Caco-2 (cell line): ENCODE measurements at regions not wholly inside any gene's neighbourhood (a gene's known extent, or its start where the extent isn't known, plus 50 kb on each side); places are given as distances from the start of the nearest gene placed in this dataset.

Experiments
- BruUV-seq: library from RNA; stranded (reverse); fragments of 400-500 nt; replicated peaks from 2 replicates; lab custom pipeline; 2021; lab: Mats Ljungman, UMichigan
- CTCF ChIA-PET: fragments of 300-600 bp; sonication (Branson Sonifier 250); formaldehyde crosslinking; loops from one replicate; lab custom pipeline; 2022; ENCODE audit warnings: antibody characterized with exemption; lab: Charles Lee
- POLR2A ChIA-PET: fragments of 300-600 bp; sonication (Branson Sonifier 250); formaldehyde crosslinking; loops from one replicate; lab custom pipeline; 2022; ENCODE audit warnings: antibody characterized with exemption; lab: Charles Lee
- DNase-seq, 2 experiments: peaks; one replicate each; pipeline versions ENCODE4 v3.0.0 to v3.0.0-alpha.2; 2020 to 2022
- H3K27me3 ChIP-seq: replicated peaks from 2 replicates; pipeline ENCODE4 v1.6.0; 2011; ENCODE audit warnings: low read length; ENCODE audit not compliant: control insufficient read depth, insufficient read depth
- H3K36me3 ChIP-seq: 2 replicates; pipeline ENCODE4 v1.5.1; 2011; ENCODE audit warnings: low read length; ENCODE audit not compliant: control insufficient read depth, insufficient read depth
- H3K4me1 ChIP-seq: fragments of 250-450 bp; sonication (Bioruptor Pico); 2 replicates; pipeline ENCODE4 v1.5.1; 2020; ENCODE audit warnings: mild to moderate bottlenecking
- H3K4me3 ChIP-seq: 2 replicates; pipeline ENCODE4 v1.5.1; 2011; ENCODE audit warnings: low read depth, mild to moderate bottlenecking, control low read depth, low read length
- H3K9me3 ChIP-seq: fragments of 250-450 bp; sonication (Bioruptor Pico); 2 replicates; pipeline ENCODE4 v1.5.1; 2020; ENCODE audit warnings: mild to moderate bottlenecking, moderate library complexity
- H3K27ac Mint-ChIP-seq: one replicate; pipeline ENCODE4 v1.8.0; 2022; ENCODE audit warnings: mixed read lengths; ENCODE audit not compliant: unreplicated experiment
- H3K27me3 Mint-ChIP-seq: one replicate; pipeline ENCODE4 v1.8.0; 2022; ENCODE audit warnings: mixed read lengths; ENCODE audit not compliant: insufficient read depth, unreplicated experiment
- H3K36me3 Mint-ChIP-seq: one replicate; pipeline ENCODE4 v1.8.0; 2022; ENCODE audit warnings: mild to moderate bottlenecking, mixed read lengths; ENCODE audit not compliant: insufficient read depth, unreplicated experiment
- H3K4me1 Mint-ChIP-seq: one replicate; pipeline ENCODE4 v1.8.0; 2022; ENCODE audit warnings: low read depth, mixed read lengths; ENCODE audit not compliant: unreplicated experiment
- H3K4me3 Mint-ChIP-seq: one replicate; pipeline ENCODE4 v1.8.0; 2022; ENCODE audit warnings: mild to moderate bottlenecking, moderate library complexity, mixed read lengths; ENCODE audit not compliant: unreplicated experiment
- H3K9me3 Mint-ChIP-seq: one replicate; pipeline ENCODE4 v1.8.0; 2022; ENCODE audit warnings: mixed read lengths; ENCODE audit not compliant: unreplicated experiment
- intact Hi-C: fragments of 100-400 bp; cut with micrococcal nuclease; formaldehyde crosslinking; loops from one replicate; pipeline ENCODE4 v1.10.0; 2022; ENCODE audit not compliant: unreplicated experiment
- TF ChIP-seq, protein P1 (sequence below), 2 experiments: fragments of 200-600 bp in 1 of 2; IDR thresholded peaks; 1 replicate in 1 of 2; 2 replicates in 1 of 2; pipeline versions ENCODE4 v1.5.1 to v1.8.0; 2011 to 2022; ENCODE audit warnings: antibody characterized with exemption in 1 of 2, control low read depth in 1 of 2, inconsistent platforms in 1 of 2, low read depth in 1 of 2, low read length in 1 of 2, mild to moderate bottlenecking in 1 of 2, moderate library complexity in 1 of 2; ENCODE audit not compliant: insufficient read depth in 1 of 2, severe bottlenecking in 1 of 2, unreplicated experiment in 1 of 2

DNA sequence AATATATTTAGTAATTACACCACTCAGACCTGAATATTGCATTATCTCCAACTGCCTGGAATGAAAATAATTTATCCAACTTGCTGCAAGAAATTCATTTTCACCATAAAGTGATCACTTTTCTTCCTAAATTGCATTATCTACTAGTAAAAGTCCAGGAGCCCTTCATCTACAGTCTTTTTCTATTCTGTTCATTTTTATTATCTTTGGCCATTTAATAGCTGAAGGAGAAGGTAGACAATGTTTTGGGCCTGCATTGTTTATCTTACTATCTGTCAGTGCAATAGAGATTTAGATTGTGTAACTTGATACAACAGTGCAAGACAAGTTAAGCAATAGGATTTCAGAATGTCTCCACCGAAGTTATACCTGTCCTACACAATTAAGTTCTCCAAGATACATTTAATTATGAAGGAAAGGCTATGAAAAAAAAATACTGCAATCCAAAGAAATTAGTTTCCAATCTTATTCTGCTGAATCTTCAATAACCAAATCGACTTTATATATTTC, 1339.7 kb upstream of the CDH6 start:
- BruUV-seq: no TSS peak
- no peak for DNase-seq
- CTCF ChIA-PET: no interaction called here

DNA sequence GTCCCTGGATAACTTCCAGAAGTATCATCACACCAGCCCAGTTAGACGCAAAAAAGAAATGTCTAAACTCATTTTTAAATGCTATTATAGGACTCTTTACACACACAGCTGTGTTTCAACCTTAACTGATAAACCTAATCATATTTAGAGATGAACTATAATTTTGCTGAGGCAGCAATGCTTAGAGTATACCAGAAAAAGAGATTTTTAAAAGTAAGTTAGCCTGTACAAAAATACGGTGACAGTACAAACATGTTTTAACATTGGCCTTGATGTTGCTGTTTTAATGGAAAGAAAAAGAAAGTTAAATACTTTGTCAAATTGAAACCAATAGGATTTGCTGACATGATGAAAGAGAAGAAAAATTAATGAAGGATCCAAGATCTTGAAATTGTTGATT, 1341.2 kb upstream of the CDH6 start:
- Mint-ChIP-seq H3K4me1 (no peaks in the 10 kb centered on the region), H3K4me3 (no peak overlapping the region), H3K27ac (no peak overlapping the region), H3K9me3 (no peaks in the 10 kb centered on the region), H3K36me3 (no peaks in the 10 kb centered on the region), H3K27me3 (no peaks in the 10 kb centered on the region)
- Histone ChIP-seq H3K9me3 (no peaks in the 10 kb centered on the region), H3K4me3 (no peak overlapping the region), H3K4me1 (no peaks in the 10 kb centered on the region), H3K36me3 (no peaks in the 10 kb centered on the region), H3K27me3 (no peaks in the 10 kb centered on the region)
- intact Hi-C loops: no loop called here
- DNase-seq: no peak
- no TSS peak for BruUV-seq
- TF ChIP-seq, protein P1, sequence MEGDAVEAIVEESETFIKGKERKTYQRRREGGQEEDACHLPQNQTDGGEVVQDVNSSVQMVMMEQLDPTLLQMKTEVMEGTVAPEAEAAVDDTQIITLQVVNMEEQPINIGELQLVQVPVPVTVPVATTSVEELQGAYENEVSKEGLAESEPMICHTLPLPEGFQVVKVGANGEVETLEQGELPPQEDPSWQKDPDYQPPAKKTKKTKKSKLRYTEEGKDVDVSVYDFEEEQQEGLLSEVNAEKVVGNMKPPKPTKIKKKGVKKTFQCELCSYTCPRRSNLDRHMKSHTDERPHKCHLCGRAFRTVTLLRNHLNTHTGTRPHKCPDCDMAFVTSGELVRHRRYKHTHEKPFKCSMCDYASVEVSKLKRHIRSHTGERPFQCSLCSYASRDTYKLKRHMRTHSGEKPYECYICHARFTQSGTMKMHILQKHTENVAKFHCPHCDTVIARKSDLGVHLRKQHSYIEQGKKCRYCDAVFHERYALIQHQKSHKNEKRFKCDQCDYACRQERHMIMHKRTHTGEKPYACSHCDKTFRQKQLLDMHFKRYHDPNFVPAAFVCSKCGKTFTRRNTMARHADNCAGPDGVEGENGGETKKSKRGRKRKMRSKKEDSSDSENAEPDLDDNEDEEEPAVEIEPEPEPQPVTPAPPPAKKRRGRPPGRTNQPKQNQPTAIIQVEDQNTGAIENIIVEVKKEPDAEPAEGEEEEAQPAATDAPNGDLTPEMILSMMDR (IDR thresholded peaks at IDR 0.05; ENCODE audit: insufficient read depth in 1 of 2, low read depth in 1 of 2, low read length in 1 of 2, severe bottlenecking in 1 of 2, unreplicated experiment in 1 of 2): no peak
- ChIA-PET POLR2A (no interaction called here), CTCF (no interaction called here)

More for the DNA sequence above, 1339.7 kb upstream of the CDH6 start:
- H3K4me1 Mint-ChIP-seq: no peaks in the 10 kb centered on the region
- no peak overlapping the region for H3K4me3 Mint-ChIP-seq
- no peak overlapping the region for H3K27ac Mint-ChIP-seq
- Histone ChIP-seq H3K4me3 (no peak overlapping the region), H3K36me3 (no peaks in the 10 kb centered on the region), H3K27me3 (no peaks in the 10 kb centered on the region), H3K4me1 (no peaks in the 10 kb centered on the region), H3K9me3 (no peaks in the 10 kb centered on the region)
- peaks cover 5% of the 10 kb centered on the region for H3K27me3 Mint-ChIP-seq
- H3K9me3 Mint-ChIP-seq: no peaks in the 10 kb centered on the region
- TF ChIP-seq, protein P1 (IDR thresholded peaks at IDR 0.05; ENCODE audit: insufficient read depth in 1 of 2, low read depth in 1 of 2, low read length in 1 of 2, severe bottlenecking in 1 of 2, unreplicated experiment in 1 of 2): no peak
- no peaks in the 10 kb centered on the region for H3K36me3 Mint-ChIP-seq
- POLR2A ChIA-PET: no interaction called here
- intact Hi-C loops: no loop called here

DNA sequence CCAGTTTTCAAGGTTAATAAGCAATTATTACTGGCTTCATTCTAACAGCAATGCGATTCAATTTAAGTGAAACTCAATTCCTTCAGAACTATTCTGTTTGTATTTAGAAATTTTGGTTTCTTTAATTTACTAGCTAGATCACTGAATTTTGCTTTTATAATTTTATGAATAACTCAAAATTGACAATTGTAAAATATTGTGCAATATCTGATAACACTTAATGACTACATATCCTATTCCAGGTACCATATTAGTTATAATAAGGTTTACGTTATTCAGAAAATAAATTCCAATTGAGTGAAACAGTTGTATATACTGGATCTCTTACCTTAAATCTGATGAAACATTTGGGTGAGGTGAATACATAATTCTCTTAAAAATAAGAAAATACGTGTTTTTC, 1348.3 kb upstream of the CDH6 start:
- Histone ChIP-seq H3K27me3 (no peaks in the 10 kb centered on the region), H3K36me3 (no peaks in the 10 kb centered on the region), H3K4me1 (no peaks in the 10 kb centered on the region), H3K4me3 (no peak overlapping the region), H3K9me3 (no peaks in the 10 kb centered on the region)
- H3K9me3 Mint-ChIP-seq: no peaks in the 10 kb centered on the region
- H3K4me1 Mint-ChIP-seq: no peaks in the 10 kb centered on the region
- intact Hi-C loops: no loop called here
- ChIA-PET CTCF (no interaction called here), POLR2A (no interaction called here)
- no TSS peak for BruUV-seq
- no peaks in the 10 kb centered on the region for H3K27me3 Mint-ChIP-seq
- no peak overlapping the region for H3K27ac Mint-ChIP-seq
- DNase-seq: no peak
- no peaks in the 10 kb centered on the region for H3K36me3 Mint-ChIP-seq
- TF ChIP-seq, protein P1 (IDR thresholded peaks at IDR 0.05; ENCODE audit: insufficient read depth in 1 of 2, low read depth in 1 of 2, low read length in 1 of 2, severe bottlenecking in 1 of 2, unreplicated experiment in 1 of 2): no peak
- H3K4me3 Mint-ChIP-seq: no peak overlapping the region
